ENCODE measurements at regions not wholly inside any gene's neighbourhood (a gene's known extent, or its start where the extent isn't known, plus 50 kb on each side); places are given as distances from the start of the nearest gene placed in this dataset.

DNA sequence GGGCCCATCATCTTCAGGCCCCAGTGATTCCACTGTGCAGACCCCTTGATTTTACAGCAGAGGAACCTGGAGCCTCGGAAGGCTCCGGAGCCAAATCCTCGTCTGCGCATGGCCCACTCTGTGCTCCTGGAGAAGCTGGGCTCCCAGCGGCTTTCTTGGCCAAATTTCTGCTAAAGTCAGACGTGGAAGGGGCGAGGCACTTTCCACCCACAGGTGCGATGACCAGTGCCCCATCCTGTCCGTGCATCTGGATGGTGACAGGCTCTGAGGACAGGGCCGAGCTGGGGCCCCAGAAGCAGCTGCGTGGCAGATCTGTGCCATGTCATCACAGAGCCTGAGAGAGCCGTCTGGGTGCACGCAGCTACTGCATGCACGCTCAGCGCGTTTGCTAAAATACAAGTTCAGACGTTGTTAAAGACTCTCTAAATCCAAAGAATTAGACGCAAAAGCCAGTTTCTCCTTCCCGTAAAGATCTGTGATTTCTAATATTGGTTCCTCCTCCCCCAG, 57.2 kb downstream of the JAKMIP3 start:
- no peak for TF ChIP-seq POLR2AphosphoS5 (IDR thresholded peaks at IDR 0.05; ENCODE audit: low read depth, low read length)
- TF ChIP-seq, protein P1, sequence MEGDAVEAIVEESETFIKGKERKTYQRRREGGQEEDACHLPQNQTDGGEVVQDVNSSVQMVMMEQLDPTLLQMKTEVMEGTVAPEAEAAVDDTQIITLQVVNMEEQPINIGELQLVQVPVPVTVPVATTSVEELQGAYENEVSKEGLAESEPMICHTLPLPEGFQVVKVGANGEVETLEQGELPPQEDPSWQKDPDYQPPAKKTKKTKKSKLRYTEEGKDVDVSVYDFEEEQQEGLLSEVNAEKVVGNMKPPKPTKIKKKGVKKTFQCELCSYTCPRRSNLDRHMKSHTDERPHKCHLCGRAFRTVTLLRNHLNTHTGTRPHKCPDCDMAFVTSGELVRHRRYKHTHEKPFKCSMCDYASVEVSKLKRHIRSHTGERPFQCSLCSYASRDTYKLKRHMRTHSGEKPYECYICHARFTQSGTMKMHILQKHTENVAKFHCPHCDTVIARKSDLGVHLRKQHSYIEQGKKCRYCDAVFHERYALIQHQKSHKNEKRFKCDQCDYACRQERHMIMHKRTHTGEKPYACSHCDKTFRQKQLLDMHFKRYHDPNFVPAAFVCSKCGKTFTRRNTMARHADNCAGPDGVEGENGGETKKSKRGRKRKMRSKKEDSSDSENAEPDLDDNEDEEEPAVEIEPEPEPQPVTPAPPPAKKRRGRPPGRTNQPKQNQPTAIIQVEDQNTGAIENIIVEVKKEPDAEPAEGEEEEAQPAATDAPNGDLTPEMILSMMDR (IDR thresholded peaks at IDR 0.05 in 2 of 3, conservative IDR thresholded peaks at IDR 0.05 in 1 of 3; ENCODE audit: borderline replicate concordance in 1 of 3, insufficient read depth in 1 of 3, low read depth in 2 of 3, low read length in 2 of 3): no peak
- no peak for TF ChIP-seq YY1 (IDR thresholded peaks at IDR 0.05; ENCODE audit: extremely low read depth, insufficient replicate concordance, low read depth, low read length)
- no peak for TF ChIP-seq CEBPB (IDR thresholded peaks at IDR 0.05; ENCODE audit: low read depth)
- no peak for TF ChIP-seq ZFX (IDR thresholded peaks at IDR 0.05)
- no peak for TF ChIP-seq POLR2A (IDR thresholded peaks at IDR 0.05; ENCODE audit: borderline replicate concordance, extremely low read depth, insufficient read depth, insufficient read length)

All from HCT116 (cell line).